ENCODE measurements at regions not wholly inside any gene's neighbourhood (a gene's known extent, or its start where the extent isn't known, plus 50 kb on each side); places are given as distances from the start of the nearest gene placed in this dataset.

- TF ChIP-seq CTCF (IDR thresholded peaks at IDR 0.05; ENCODE audit: insufficient read depth, low read length, poor library complexity, severe bottlenecking) = no peak
- H3K27me3 ChIP-seq (ENCODE audit: control insufficient read depth, insufficient read depth, low read length) = no peaks in the 10 kb centered on the region
- no peak for DNase-seq (ENCODE audit: low read depth)
- no peak overlapping the region for H3K4me3 ChIP-seq (ENCODE audit: low read depth, low read length)
- H3K36me3 ChIP-seq (ENCODE audit: control insufficient read depth, insufficient read depth, low read length) = no peaks in the 10 kb centered on the region
Observed at GRCh38 chr5:58357121-58357520, 102.8 kb downstream of the PLK2 start.

- no peak for TF ChIP-seq CTCF (IDR thresholded peaks at IDR 0.05; ENCODE audit: insufficient read depth, low read length, poor library complexity, severe bottlenecking)
- no peak for DNase-seq (ENCODE audit: low read depth)
- Histone ChIP-seq H3K27me3 (ENCODE audit: control insufficient read depth, insufficient read depth, low read length) (no peaks in the 10 kb centered on the region), H3K36me3 (ENCODE audit: control insufficient read depth, insufficient read depth, low read length) (no peaks in the 10 kb centered on the region), H3K4me3 (ENCODE audit: low read depth, low read length) (no peak overlapping the region)
Observed at GRCh38 chr5:58356662-58357061, 103.2 kb downstream of the PLK2 start.

- no peaks in the 10 kb centered on the region for H3K36me3 ChIP-seq (ENCODE audit: control insufficient read depth, insufficient read depth, low read length)
- no peak for DNase-seq (ENCODE audit: low read depth)
Observed at GRCh38 chr5:58354827-58355226, 105.1 kb downstream of the PLK2 start.

GRCh38 chr5:58353992-58354391, 105.9 kb downstream of the PLK2 start:
- no peaks in the 10 kb centered on the region for H3K27me3 ChIP-seq (ENCODE audit: control insufficient read depth, insufficient read depth, low read length)
- no peak for TF ChIP-seq CTCF (IDR thresholded peaks at IDR 0.05; ENCODE audit: insufficient read depth, low read length, poor library complexity, severe bottlenecking)
- no peak for DNase-seq (ENCODE audit: low read depth)
- no peaks in the 10 kb centered on the region for H3K36me3 ChIP-seq (ENCODE audit: control insufficient read depth, insufficient read depth, low read length)
- no peak overlapping the region for H3K4me3 ChIP-seq (ENCODE audit: low read depth, low read length)

More at GRCh38 chr5:58354827-58355226, 105.1 kb downstream of the PLK2 start:
- no peak overlapping the region for H3K4me3 ChIP-seq (ENCODE audit: low read depth, low read length)
- no peaks in the 10 kb centered on the region for H3K27me3 ChIP-seq (ENCODE audit: control insufficient read depth, insufficient read depth, low read length)
- no peak for TF ChIP-seq CTCF (IDR thresholded peaks at IDR 0.05; ENCODE audit: insufficient read depth, low read length, poor library complexity, severe bottlenecking)

GRCh38 chr5:58351190-58351589, 108.7 kb downstream of the PLK2 start:
- no peaks in the 10 kb centered on the region for H3K27me3 ChIP-seq (ENCODE audit: control insufficient read depth, insufficient read depth, low read length)
- no peak for TF ChIP-seq CTCF (IDR thresholded peaks at IDR 0.05; ENCODE audit: insufficient read depth, low read length, poor library complexity, severe bottlenecking)
- no peaks in the 10 kb centered on the region for H3K36me3 ChIP-seq (ENCODE audit: control insufficient read depth, insufficient read depth, low read length)
- no peak overlapping the region for H3K4me3 ChIP-seq (ENCODE audit: low read depth, low read length)
- DNase-seq (ENCODE audit: low read depth) = no peak

- no peaks in the 10 kb centered on the region for H3K27me3 ChIP-seq (ENCODE audit: control insufficient read depth, insufficient read depth, low read length)
- TF ChIP-seq CTCF (IDR thresholded peaks at IDR 0.05; ENCODE audit: insufficient read depth, low read length, poor library complexity, severe bottlenecking) = no peak
- DNase-seq (ENCODE audit: low read depth) = no peak
- no peak overlapping the region for H3K4me3 ChIP-seq (ENCODE audit: low read depth, low read length)
- no peaks in the 10 kb centered on the region for H3K36me3 ChIP-seq (ENCODE audit: control insufficient read depth, insufficient read depth, low read length)
Observed at GRCh38 chr5:58348996-58349728, 110.7 kb downstream of the PLK2 start.
